ENCODE measurements at regions not wholly inside any gene's neighbourhood (a gene's known extent, or its start where the extent isn't known, plus 50 kb on each side); places are given as distances from the start of the nearest gene placed in this dataset.

DNA sequence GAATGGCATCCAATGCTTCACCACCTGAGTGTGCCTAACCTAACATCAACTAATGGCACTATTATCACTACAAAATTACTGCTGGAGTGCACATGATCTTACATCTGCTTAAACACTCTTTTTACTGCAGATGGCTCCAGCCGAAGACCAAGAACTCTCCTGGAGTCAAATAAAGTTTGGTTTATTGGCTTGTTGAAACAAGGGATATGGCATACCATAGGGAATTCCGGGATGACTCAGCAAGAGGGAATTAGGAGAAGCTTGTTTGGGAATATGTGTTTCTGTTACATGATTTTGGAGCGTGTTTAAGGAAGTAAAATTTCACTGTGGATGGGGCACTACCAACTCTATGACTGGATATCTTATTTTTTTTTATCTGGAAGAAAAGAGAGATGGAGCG, 872.6 kb downstream of the DTWD2 start:
- no peak for TF ChIP-seq POLR2A (IDR thresholded peaks at IDR 0.05)
- TF ChIP-seq, protein P1, sequence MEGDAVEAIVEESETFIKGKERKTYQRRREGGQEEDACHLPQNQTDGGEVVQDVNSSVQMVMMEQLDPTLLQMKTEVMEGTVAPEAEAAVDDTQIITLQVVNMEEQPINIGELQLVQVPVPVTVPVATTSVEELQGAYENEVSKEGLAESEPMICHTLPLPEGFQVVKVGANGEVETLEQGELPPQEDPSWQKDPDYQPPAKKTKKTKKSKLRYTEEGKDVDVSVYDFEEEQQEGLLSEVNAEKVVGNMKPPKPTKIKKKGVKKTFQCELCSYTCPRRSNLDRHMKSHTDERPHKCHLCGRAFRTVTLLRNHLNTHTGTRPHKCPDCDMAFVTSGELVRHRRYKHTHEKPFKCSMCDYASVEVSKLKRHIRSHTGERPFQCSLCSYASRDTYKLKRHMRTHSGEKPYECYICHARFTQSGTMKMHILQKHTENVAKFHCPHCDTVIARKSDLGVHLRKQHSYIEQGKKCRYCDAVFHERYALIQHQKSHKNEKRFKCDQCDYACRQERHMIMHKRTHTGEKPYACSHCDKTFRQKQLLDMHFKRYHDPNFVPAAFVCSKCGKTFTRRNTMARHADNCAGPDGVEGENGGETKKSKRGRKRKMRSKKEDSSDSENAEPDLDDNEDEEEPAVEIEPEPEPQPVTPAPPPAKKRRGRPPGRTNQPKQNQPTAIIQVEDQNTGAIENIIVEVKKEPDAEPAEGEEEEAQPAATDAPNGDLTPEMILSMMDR (IDR thresholded peaks at IDR 0.05) = no peak

Measured in Peyer's patch (tissue), 4 donors.